ENCODE measurements at regions not wholly inside any gene's neighbourhood (a gene's known extent, or its start where the extent isn't known, plus 50 kb on each side); places are given as distances from the start of the nearest gene placed in this dataset.

DNA sequence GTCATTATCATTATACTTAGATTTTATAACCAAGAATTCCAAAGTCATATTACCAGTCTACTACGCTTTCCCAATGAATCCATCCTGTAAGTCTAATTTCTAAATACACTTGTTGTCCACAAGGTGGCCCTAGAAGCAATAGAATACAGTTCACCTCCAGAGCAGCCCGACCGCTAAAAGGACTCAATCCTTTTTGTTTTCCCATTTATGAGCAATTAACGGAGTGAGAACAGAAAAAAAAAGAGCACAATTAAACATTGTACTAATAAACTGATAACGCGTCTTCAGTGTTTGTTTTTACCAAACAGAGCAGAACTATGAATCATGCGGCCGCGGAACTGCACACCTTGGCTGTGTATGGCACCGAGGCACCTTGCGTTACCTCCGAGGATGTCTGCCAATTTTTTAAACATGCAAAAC lies 160.7 kb upstream of the DAPK1 start:
- TF ChIP-seq, protein P1, sequence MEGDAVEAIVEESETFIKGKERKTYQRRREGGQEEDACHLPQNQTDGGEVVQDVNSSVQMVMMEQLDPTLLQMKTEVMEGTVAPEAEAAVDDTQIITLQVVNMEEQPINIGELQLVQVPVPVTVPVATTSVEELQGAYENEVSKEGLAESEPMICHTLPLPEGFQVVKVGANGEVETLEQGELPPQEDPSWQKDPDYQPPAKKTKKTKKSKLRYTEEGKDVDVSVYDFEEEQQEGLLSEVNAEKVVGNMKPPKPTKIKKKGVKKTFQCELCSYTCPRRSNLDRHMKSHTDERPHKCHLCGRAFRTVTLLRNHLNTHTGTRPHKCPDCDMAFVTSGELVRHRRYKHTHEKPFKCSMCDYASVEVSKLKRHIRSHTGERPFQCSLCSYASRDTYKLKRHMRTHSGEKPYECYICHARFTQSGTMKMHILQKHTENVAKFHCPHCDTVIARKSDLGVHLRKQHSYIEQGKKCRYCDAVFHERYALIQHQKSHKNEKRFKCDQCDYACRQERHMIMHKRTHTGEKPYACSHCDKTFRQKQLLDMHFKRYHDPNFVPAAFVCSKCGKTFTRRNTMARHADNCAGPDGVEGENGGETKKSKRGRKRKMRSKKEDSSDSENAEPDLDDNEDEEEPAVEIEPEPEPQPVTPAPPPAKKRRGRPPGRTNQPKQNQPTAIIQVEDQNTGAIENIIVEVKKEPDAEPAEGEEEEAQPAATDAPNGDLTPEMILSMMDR (IDR thresholded peaks at IDR 0.05), result peak; percentile 44 to 78 (median 68)
- TF ChIP-seq POLR2A (IDR thresholded peaks at IDR 0.05), result no peak

Data from heart left ventricle (tissue), 13 donors.